Mammary epithelial cell (primary cell): ENCODE measurements at regions not wholly inside any gene's neighbourhood (a gene's known extent, or its start where the extent isn't known, plus 50 kb on each side); places are given as distances from the start of the nearest gene placed in this dataset.

Source experiments
- EZH2 ChIP-seq: IDR thresholded peaks from 2 replicates; pipeline ENCODE4 v1.6.1; 2012; ENCODE audit warnings: low read length, inconsistent platforms, borderline replicate concordance
- TF ChIP-seq, protein P1 (sequence below), 2 donors: IDR thresholded peaks in 1 of 2; conservative IDR thresholded peaks in 1 of 2; 2 replicates each; pipeline ENCODE4 v1.5.1; 2011 to 2012; ENCODE audit warnings: inconsistent platforms in 2 of 2, low read length in 2 of 2, mild to moderate bottlenecking in 2 of 2, control low read depth in 1 of 2, low read depth in 1 of 2; ENCODE audit not compliant: insufficient read depth in 1 of 2; ENCODE audit errors: extremely low read depth in 1 of 2

DNA sequence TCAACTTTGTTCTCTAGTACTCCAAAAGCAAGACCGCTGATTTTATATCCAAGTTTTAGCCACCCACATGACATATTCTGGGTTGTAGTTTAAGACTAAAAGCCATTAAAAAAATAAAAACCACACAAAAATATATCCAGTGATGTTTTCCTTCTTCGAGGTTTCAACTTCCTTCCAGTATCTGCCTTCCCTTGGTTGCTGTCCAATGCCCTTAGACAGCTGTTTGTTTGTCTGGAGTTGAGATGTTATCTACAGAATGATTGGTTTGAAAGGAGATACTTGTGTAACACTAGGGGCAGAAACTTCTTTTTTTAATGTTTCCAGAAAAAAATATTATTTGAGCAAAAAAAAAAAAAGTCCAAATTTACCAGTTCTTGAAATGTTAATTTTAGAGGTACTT is 591.5 kb upstream of the PCDH9 start:
- TF ChIP-seq, protein P1, sequence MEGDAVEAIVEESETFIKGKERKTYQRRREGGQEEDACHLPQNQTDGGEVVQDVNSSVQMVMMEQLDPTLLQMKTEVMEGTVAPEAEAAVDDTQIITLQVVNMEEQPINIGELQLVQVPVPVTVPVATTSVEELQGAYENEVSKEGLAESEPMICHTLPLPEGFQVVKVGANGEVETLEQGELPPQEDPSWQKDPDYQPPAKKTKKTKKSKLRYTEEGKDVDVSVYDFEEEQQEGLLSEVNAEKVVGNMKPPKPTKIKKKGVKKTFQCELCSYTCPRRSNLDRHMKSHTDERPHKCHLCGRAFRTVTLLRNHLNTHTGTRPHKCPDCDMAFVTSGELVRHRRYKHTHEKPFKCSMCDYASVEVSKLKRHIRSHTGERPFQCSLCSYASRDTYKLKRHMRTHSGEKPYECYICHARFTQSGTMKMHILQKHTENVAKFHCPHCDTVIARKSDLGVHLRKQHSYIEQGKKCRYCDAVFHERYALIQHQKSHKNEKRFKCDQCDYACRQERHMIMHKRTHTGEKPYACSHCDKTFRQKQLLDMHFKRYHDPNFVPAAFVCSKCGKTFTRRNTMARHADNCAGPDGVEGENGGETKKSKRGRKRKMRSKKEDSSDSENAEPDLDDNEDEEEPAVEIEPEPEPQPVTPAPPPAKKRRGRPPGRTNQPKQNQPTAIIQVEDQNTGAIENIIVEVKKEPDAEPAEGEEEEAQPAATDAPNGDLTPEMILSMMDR (conservative IDR thresholded peaks at IDR 0.05 in 1 of 2, IDR thresholded peaks at IDR 0.05 in 1 of 2; ENCODE audit: extremely low read depth in 1 of 2, insufficient read depth in 1 of 2, low read depth in 1 of 2, low read length in 2 of 2): no peak
- no peak for TF ChIP-seq EZH2
